GM18511 (cell line): ENCODE measurements at regions not wholly inside any gene's neighbourhood (a gene's known extent, or its start where the extent isn't known, plus 50 kb on each side); places are given as distances from the start of the nearest gene placed in this dataset.

Experiments used
- ATAC-seq: cut with Tn5 transposase; IDR thresholded peaks from one replicate; pipeline ENCODE4 v1.9.1; 2021; ENCODE audit warnings: mild to moderate bottlenecking, moderate library complexity; ENCODE audit not compliant: unreplicated experiment

GRCh38 chr6:26196846-26197635 is 109.8 kb downstream of the HFE start:
- ATAC-seq: peak; percentile 39

GRCh38 chr6:26197636-26197932 is 110.4 kb downstream of the HFE start:
- no peak for ATAC-seq

GRCh38 chr6:26197933-26198721 is 110.9 kb downstream of the HFE start:
- ATAC-seq: no peak

- ATAC-seq: peak; percentile 6
Observed at GRCh38 chr6:26198722-26199056, 111.5 kb downstream of the HFE start.

- peak; percentile 57 for ATAC-seq
Observed at GRCh38 chr6:26199057-26199772, 112.0 kb downstream of the HFE start.

- peak; percentile 5 for ATAC-seq
Observed at GRCh38 chr6:26199773-26200764, 112.8 kb downstream of the HFE start.

GRCh38 chr6:26200918-26201721 is 113.9 kb downstream of the HFE start:
- ATAC-seq: no peak

- ATAC-seq: no peak
Observed at GRCh38 chr6:26202201-26202611, 115.0 kb downstream of the HFE start.

- ATAC-seq: no peak
Observed at GRCh38 chr6:26202811-26203583, 115.8 kb downstream of the HFE start.

- ATAC-seq: peak; percentile 60
Observed at GRCh38 chr6:26204332-26205160, 117.3 kb downstream of the HFE start.

- peak; percentile 57 for ATAC-seq
Observed at GRCh38 chr6:26205161-26205624, 118.0 kb downstream of the HFE start.

- no peak for ATAC-seq
Observed at GRCh38 chr6:26205625-26206574, 118.7 kb downstream of the HFE start.

GRCh38 chr6:26206868-26207801 is 119.9 kb downstream of the HFE start:
- ATAC-seq: no peak

- ATAC-seq: no peak
Observed at GRCh38 chr6:26211963-26212362, 124.7 kb downstream of the HFE start.

GRCh38 chr6:26213334-26214075 is 126.3 kb downstream of the HFE start:
- no peak for ATAC-seq
